Stimulated activated naive CD4-positive, alpha-beta T cell (primary cell): ENCODE measurements at regions not wholly inside any gene's neighbourhood (a gene's known extent, or its start where the extent isn't known, plus 50 kb on each side); places are given as distances from the start of the nearest gene placed in this dataset.
"Not testable (repeated sequence)": the region's sequence is repeated elsewhere in the genome, so short reads cannot be mapped to it uniquely, and the experiment has no call there.

Experiments used
- DNase-seq, 6 experiments: peaks; one replicate each; lab custom pipeline; 2025; lab: John Stamatoyannopoulos, UW

GRCh38 chr12:8390001-8390777 is 65.6 kb upstream of the CLEC6A start:
- DNase-seq = peak in 4 of 6 experiments; percentile 46 to 76 (median 50)

GRCh38 chr12:8396225-8397071 is 59.3 kb upstream of the CLEC6A start:
- DNase-seq = peak; percentile 19 to 71 (median 46)

GRCh38 chr12:8397378-8397777 is 58.4 kb upstream of the CLEC6A start:
- DNase-seq = not testable (repeated sequence)

GRCh38 chr12:8399496-8400034 is 56.2 kb upstream of the CLEC6A start:
- DNase-seq = not testable (repeated sequence)

- DNase-seq = not testable (repeated sequence)
Observed at GRCh38 chr12:8403834-8404233, 51.9 kb upstream of the CLEC6A start.

DNA sequence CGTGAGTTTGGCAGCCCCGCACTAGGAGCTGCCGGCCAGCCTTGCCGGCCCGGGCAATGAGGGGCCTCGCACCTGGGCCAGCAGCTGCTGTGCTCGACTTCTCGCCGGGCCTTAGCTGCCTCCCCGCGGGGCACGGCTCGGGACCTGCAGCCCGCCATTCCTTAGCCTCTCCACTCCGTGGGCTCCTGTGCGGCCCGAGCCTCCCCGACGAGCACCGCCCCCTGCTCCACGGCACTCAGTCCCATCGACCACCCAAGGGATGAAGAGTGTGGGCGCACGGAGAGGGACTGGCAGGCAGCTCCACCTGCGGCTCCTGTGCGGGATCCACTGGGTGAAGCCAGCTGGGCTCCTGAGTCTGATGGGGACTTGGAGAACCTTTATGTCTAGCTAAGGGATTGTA is 51.4 kb upstream of the CLEC6A start:
- not testable (repeated sequence) for DNase-seq
